ENCODE measurements at regions not wholly inside any gene's neighbourhood (a gene's known extent, or its start where the extent isn't known, plus 50 kb on each side); places are given as distances from the start of the nearest gene placed in this dataset.

GRCh38 chr3:55144015-55144673 is 216.3 kb upstream of the LRTM1 start:
- TF ChIP-seq GATA3 (IDR thresholded peaks at IDR 0.05; ENCODE audit: low read depth, low read length) (no peak), GATA2 (IDR thresholded peaks at IDR 0.05; ENCODE audit: low read depth, low read length) (no peak)

GRCh38 chr3:55143336-55143735 is 215.5 kb upstream of the LRTM1 start:
- TF ChIP-seq GATA3 (IDR thresholded peaks at IDR 0.05; ENCODE audit: low read depth, low read length) (no peak), GATA2 (IDR thresholded peaks at IDR 0.05; ENCODE audit: low read depth, low read length) (no peak)

- peak; percentile 40; the same call in 1 of the 2 replicates for TF ChIP-seq GATA2 (IDR thresholded peaks at IDR 0.05; ENCODE audit: low read depth, low read length)
- TF ChIP-seq GATA3 (IDR thresholded peaks at IDR 0.05; ENCODE audit: low read depth, low read length), result no peak
These were observed 200.5 kb upstream of the LRTM1 start for GRCh38 chr3:55128225-55128823.

GRCh38 chr3:55127565-55127964 is 199.7 kb upstream of the LRTM1 start:
- TF ChIP-seq GATA2 (IDR thresholded peaks at IDR 0.05; ENCODE audit: low read depth, low read length), result no peak
- TF ChIP-seq GATA3 (IDR thresholded peaks at IDR 0.05; ENCODE audit: low read depth, low read length), result no peak

- no peak for TF ChIP-seq GATA3 (IDR thresholded peaks at IDR 0.05; ENCODE audit: low read depth, low read length)
- no peak for TF ChIP-seq GATA2 (IDR thresholded peaks at IDR 0.05; ENCODE audit: low read depth, low read length)
These were observed 196.5 kb upstream of the LRTM1 start for GRCh38 chr3:55124371-55124770.

Data from SH-SY5Y (cell line).